ENCODE measurements at regions not wholly inside any gene's neighbourhood (a gene's known extent, or its start where the extent isn't known, plus 50 kb on each side); places are given as distances from the start of the nearest gene placed in this dataset.
"Not testable (repeated sequence)": the region's sequence is repeated elsewhere in the genome, so short reads cannot be mapped to it uniquely, and the experiment has no call there.

DNA sequence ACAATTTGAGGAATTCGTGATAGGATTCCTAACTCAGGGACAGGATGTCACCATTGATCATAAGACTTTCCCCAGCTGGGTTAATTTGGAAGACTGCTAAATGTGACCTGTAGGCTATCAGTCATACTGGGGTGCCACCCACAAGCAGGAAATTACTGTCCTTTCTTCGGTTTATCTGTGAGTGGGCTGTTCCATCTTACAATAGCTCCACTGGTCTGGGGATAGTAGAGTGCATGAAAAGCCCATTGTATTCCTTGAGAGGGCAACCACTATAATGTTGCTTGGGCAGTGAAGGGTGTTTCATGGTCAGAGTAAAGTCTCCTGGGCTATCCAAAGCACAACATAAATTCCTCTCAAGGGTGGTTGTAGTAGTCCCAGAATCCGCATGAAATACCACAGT is 1523.0 kb upstream of the B3GALT2 start:
- no peak for DNase-seq (ENCODE audit: low read depth in 2 of 2)

- DNase-seq (ENCODE audit: low read depth in 2 of 2) = no peak
Observed at GRCh38 chr1:194707074-194707473, 1520.7 kb upstream of the B3GALT2 start.

- no peak for DNase-seq (ENCODE audit: low read depth in 2 of 2)
Observed at GRCh38 chr1:194705123-194705854, 1518.9 kb upstream of the B3GALT2 start.

DNA sequence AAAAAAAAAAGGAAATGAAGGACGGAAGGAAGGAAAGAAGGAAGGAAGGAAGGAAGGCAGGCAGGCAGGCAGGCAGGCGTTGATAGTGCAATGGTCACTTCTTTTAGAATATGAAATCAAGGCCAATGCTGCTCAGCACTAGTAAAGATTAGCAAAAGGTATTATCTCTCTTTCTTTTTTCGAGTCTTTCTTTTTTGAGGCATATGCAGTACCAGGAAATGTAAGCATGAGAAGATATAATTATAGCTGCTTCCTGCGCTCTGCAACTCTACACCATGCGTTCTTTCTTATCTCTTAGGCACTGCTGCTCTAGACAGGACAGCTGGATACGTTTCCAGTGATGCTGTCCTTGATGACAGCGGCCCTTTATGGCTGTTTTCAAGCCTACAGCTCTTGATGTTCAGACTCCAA is 1512.5 kb upstream of the B3GALT2 start:
- no peak for DNase-seq (ENCODE audit: low read depth in 2 of 2)

- no peak for DNase-seq (ENCODE audit: low read depth in 2 of 2)
Observed at GRCh38 chr1:194693244-194693643, 1506.8 kb upstream of the B3GALT2 start.

- DNase-seq (ENCODE audit: low read depth in 2 of 2) = no peak
Observed at GRCh38 chr1:194684636-194685035, 1498.2 kb upstream of the B3GALT2 start.

DNA sequence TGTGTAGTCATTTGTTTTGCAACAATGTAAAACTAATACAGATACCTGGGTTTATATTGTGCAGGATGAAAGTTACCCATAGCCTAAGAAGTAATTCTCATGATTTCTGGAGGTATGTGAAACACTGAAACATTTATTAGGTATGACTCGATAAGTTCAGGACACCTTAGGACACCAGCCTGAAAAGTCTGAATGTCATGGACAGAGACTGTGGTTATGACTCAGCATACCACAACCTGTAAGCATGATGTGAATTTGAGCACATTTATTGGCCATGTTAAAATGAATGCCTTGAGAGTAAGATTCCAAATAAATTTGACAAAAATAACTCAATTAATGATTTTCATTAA is 1471.7 kb upstream of the B3GALT2 start:
- no peak for DNase-seq (ENCODE audit: low read depth in 2 of 2)

DNA sequence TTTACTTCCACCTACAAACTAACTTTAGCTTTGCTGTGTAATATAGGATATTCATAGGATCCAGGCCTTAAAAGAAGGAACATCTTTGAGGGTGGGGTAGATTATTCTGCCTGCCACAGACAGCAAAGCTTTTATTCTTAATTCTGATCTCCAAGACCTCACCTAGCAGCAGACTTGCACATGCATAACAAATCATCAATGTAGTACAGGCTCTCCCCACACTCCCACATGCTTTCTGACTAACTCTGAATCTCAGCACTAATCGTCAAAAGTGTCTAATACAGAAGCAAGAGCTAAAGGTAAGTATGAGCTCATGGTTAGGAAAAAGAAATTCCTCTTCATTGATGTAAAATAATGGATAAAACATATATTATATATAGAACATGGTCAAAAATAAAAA is 1468.5 kb upstream of the B3GALT2 start:
- no peak for DNase-seq (ENCODE audit: low read depth in 2 of 2)

- no peak for DNase-seq (ENCODE audit: low read depth in 2 of 2)
Observed at GRCh38 chr1:194653385-194653784, 1467.0 kb upstream of the B3GALT2 start.

GRCh38 chr1:194647118-194647517 is 1460.7 kb upstream of the B3GALT2 start:
- no peak for DNase-seq (ENCODE audit: low read depth in 2 of 2)

DNA sequence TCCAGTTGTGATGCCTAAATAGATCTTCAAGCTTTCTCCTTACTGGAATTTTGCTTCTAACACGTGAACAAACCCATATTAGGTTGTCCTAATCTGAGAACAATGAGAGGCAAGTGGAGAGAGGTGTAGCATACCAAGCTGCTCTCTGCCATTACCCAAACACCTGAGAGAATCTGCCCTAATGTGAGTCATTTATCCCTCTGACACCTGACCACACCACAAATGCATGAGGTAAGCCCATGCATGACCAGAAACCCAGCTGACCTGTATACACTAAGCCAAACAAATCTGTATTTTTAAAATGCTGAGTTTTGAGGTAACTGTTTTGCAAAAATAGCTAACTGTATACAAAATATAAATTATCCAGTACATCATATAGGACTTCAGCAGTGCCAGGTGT is 1458.1 kb upstream of the B3GALT2 start:
- DNase-seq (ENCODE audit: low read depth in 2 of 2) = no peak

- no peak for DNase-seq (ENCODE audit: low read depth in 2 of 2)
Observed at GRCh38 chr1:194640322-194640721, 1453.9 kb upstream of the B3GALT2 start.

DNA sequence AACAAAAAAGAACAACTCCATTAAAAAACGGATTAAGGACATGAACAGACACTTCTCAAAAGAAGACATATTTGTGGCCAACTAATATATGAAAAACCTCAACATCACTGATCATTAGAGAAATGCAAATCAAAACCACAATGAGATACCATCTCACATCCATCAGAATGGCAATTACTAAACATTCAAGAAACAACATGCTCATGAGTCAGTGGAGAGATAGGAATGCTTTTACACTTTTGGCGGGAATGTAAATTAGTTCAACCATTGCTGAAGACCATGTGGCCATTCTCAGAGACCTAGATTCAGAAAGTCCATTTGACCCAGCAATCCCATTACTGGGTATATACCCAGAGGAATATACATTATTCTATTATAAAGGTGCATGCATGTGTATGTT is 1442.6 kb upstream of the B3GALT2 start:
- DNase-seq (ENCODE audit: low read depth in 2 of 2) = no peak

GRCh38 chr1:194624833-194625232 is 1438.4 kb upstream of the B3GALT2 start:
- no peak for DNase-seq (ENCODE audit: low read depth in 2 of 2)

GRCh38 chr1:194618101-194618500 is 1431.7 kb upstream of the B3GALT2 start:
- no peak for DNase-seq (ENCODE audit: low read depth in 2 of 2)

GRCh38 chr1:194617272-194617671 is 1430.9 kb upstream of the B3GALT2 start:
- DNase-seq (ENCODE audit: low read depth in 2 of 2) = not testable (repeated sequence)

- DNase-seq (ENCODE audit: low read depth in 2 of 2) = no peak
Observed at GRCh38 chr1:194616835-194617234, 1430.4 kb upstream of the B3GALT2 start.

DNA sequence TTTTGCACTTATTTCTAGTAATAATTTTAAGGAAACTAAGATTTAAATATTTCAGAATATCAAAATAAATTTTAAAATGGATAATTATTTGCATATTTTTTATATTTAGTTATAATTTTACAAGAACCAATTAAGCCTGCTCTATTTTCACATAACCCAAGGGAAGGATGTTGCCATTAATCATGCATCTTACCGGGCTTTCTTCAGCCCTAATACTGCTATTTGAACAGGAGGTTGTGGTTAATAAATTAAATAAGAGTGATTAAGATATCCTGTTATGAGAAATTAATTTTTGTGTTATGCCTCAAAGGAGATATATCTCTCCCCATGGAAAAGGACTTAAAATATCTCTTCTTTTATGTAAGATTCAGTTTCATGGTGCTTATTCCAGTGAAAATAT is 1415.8 kb upstream of the B3GALT2 start:
- no peak for DNase-seq (ENCODE audit: low read depth in 2 of 2)

- DNase-seq (ENCODE audit: low read depth in 2 of 2) = no peak
Observed at GRCh38 chr1:194600716-194601115, 1414.3 kb upstream of the B3GALT2 start.

GRCh38 chr1:194598098-194598497 is 1411.7 kb upstream of the B3GALT2 start:
- DNase-seq (ENCODE audit: low read depth in 2 of 2) = no peak

DNA sequence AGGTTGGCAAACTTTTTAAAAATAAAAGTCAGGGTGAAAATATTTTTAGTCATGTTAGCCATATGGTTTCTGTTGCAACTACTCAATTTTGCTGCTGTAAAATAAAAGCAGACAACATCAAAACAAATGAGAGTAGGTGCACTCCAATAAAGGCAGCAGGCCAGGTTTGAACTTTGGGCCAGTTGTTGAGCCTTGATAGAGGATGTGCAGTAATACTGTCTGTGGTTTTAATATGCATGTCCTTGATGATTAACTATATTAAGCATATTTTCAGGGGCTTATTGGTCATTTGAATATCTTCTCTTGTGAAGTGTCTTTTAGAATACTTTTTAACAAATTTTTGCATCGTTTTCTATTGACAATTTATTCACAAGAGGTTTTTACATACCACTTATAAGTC is 1399.9 kb upstream of the B3GALT2 start:
- DNase-seq (ENCODE audit: low read depth in 2 of 2) = no peak

DNA sequence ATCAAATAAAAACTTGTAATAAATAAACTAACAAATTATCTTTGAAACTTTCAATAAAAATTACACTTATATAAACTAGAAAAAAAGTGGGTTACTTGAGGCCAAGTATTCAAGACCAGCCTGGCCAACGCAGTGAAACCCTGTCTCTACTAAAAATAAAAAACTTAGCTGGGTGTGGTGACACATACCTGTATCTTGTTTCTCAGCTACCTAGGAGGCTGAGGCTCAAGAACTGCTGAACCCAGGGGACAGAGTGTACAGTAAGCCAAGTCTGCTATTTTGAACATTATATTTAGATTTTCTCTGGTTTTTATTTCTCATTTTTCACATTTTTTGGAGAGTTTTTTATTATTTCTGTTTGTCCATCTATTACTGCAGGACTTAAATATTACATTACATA is 1397.6 kb upstream of the B3GALT2 start:
- DNase-seq (ENCODE audit: low read depth in 2 of 2) = no peak

DNA sequence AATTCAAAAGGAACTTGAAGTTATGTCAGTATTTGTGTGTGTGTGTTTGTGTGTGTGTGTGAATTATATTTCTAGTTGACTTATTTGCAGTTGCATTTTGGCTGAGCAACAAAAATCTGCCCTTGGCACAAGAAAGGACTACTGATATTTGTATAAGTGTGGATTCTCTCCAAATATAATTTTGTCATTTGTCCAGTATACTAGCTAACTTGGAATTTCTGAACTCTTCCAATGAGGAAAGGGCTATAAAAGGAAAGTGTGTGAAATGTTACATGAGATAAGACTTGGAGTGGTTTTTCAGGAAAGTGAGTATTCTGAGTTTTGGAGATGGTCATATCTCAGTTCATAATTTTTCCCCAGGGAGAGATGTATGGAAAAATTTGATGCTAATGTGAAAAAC is 1384.1 kb upstream of the B3GALT2 start:
- no peak for DNase-seq (ENCODE audit: low read depth in 2 of 2)

DNA sequence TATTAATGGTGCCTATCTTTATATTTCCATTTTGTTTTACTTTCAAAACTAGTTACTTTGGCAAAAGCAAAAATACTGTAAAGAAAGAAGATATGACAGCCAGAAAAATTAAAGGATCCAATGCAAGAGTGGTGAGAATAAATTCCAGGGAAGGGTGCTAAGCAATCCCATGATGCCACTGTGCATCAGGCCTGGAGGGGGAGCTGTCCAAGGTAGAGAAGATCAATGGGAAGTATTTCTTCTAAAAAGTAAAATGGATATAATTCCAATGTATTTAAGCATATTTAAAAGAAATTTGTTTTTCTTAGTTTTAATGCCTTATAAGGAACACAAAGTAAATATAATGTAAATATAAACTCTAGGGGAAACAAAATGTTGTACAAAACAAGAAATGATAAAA is 1382.2 kb upstream of the B3GALT2 start:
- DNase-seq (ENCODE audit: low read depth in 2 of 2) = no peak
